ENCODE measurements at regions not wholly inside any gene's neighbourhood (a gene's known extent, or its start where the extent isn't known, plus 50 kb on each side); places are given as distances from the start of the nearest gene placed in this dataset.

GRCh38 chr12:4108803-4109345 lies 164.7 kb upstream of the CCND2 start:
- no peaks in the 10 kb centered on the region for H3K36me3 ChIP-seq
- no peaks in the 10 kb centered on the region for H3K9me3 ChIP-seq
- H3K4me3 ChIP-seq, result no peak overlapping the region
- TF ChIP-seq, protein P1, sequence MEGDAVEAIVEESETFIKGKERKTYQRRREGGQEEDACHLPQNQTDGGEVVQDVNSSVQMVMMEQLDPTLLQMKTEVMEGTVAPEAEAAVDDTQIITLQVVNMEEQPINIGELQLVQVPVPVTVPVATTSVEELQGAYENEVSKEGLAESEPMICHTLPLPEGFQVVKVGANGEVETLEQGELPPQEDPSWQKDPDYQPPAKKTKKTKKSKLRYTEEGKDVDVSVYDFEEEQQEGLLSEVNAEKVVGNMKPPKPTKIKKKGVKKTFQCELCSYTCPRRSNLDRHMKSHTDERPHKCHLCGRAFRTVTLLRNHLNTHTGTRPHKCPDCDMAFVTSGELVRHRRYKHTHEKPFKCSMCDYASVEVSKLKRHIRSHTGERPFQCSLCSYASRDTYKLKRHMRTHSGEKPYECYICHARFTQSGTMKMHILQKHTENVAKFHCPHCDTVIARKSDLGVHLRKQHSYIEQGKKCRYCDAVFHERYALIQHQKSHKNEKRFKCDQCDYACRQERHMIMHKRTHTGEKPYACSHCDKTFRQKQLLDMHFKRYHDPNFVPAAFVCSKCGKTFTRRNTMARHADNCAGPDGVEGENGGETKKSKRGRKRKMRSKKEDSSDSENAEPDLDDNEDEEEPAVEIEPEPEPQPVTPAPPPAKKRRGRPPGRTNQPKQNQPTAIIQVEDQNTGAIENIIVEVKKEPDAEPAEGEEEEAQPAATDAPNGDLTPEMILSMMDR (IDR thresholded peaks at IDR 0.05), result no peak
- no peak for TF ChIP-seq POLR2A (IDR thresholded peaks at IDR 0.05)
- no peak for DNase-seq
- no peaks in the 10 kb centered on the region for H3K27me3 ChIP-seq
- intact Hi-C loops (cut with DNase I; ENCODE audit: low total_unique reads), result no loop called here
- no peak overlapping the region for H3K27ac ChIP-seq
- H3K4me1 ChIP-seq, result no peaks in the 10 kb centered on the region

DNA sequence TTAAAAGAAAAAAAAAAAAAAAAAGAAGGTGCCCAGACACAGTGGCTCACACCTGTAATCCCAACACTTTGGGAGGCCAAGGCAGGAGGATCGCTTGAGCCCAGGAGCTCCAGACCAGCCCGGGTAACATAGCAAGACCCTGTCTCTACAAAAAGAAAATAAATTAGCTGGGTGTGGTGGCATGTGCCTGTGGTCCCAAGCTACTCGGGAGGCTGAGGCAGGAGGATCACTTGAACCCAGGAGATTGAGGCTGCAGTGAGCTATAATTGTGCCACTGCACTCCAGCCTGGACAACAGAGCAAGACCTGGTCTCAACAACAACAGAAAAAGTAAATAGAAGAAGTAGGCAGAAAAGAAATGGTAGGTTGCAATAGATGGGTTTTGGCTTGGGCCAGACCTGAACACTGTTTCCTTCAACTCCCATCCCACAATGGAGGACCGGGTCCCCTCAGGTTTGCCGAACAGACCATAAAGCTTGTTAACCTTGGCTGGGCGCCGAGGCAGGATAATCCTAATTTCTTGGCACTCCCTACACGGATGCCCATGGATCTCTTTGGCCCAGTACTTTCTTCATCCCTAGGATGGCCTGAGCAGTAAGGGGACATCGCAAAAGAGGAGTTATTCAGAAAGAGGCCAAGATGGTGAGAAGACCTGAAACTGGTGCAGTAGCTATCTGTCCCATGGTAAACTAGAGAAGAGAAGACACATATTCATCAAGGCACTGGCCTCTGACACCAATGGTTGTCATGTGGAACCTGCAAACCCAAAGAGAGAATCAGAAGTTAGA lies 165.5 kb upstream of the CCND2 start:
- no peak overlapping the region for H3K4me3 ChIP-seq
- no peaks in the 10 kb centered on the region for H3K27me3 ChIP-seq
- no peaks in the 10 kb centered on the region for H3K4me1 ChIP-seq
- no peaks in the 10 kb centered on the region for H3K9me3 ChIP-seq
- TF ChIP-seq, protein P1 (IDR thresholded peaks at IDR 0.05), result no peak
- no peak for TF ChIP-seq POLR2A (IDR thresholded peaks at IDR 0.05)
- H3K27ac ChIP-seq, result no peak overlapping the region
- H3K36me3 ChIP-seq, result no peaks in the 10 kb centered on the region
- no peak for DNase-seq
- intact Hi-C loops (cut with DNase I; ENCODE audit: low total_unique reads), result no loop called here

DNA sequence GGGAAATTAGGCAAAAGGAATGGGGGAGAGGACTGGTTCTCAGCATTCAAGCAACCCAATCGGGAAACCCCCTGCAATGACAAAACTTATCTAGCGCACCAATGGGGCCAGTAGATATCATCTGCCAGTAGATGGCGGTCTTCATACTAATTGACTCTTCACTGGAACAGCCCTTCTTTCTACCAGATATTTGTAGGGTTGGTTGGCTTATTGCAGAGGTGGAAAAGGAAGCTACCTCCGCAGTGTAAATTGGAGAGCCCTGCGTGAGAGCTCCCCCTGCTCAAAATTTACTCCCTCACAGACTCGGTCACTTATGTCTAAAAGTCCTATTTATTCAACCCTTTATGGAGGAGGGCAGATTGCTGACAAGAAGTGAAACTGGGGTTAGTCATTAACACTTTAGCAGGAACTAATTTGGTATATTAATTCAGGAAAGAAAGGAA lies 166.1 kb upstream of the CCND2 start:
- peak; percentile 26 for DNase-seq
- no peak overlapping the region for H3K27ac ChIP-seq
- H3K36me3 ChIP-seq, result no peaks in the 10 kb centered on the region
- H3K9me3 ChIP-seq, result no peaks in the 10 kb centered on the region
- no peaks in the 10 kb centered on the region for H3K4me1 ChIP-seq
- no peak for TF ChIP-seq POLR2A (IDR thresholded peaks at IDR 0.05)
- TF ChIP-seq, protein P1 (IDR thresholded peaks at IDR 0.05), result peak; percentile 38 to 65 (median 50)
- H3K4me3 ChIP-seq, result no peak overlapping the region
- intact Hi-C loops (cut with DNase I; ENCODE audit: low total_unique reads), result no loop called here
- no peaks in the 10 kb centered on the region for H3K27me3 ChIP-seq

- intact Hi-C loops (cut with DNase I; ENCODE audit: low total_unique reads), result no loop called here
- Histone ChIP-seq H3K36me3 (no peaks in the 10 kb centered on the region), H3K27me3 (no peaks in the 10 kb centered on the region), H3K27ac (no peak overlapping the region), H3K9me3 (no peaks in the 10 kb centered on the region), H3K4me1 (no peaks in the 10 kb centered on the region), H3K4me3 (no peak overlapping the region)
- no peak for DNase-seq
- TF ChIP-seq POLR2A (IDR thresholded peaks at IDR 0.05), result no peak
- TF ChIP-seq, protein P1 (IDR thresholded peaks at IDR 0.05), result no peak
These were observed 166.9 kb upstream of the CCND2 start for GRCh38 chr12:4106621-4107020.

GRCh38 chr12:4104722-4105244 lies 168.8 kb upstream of the CCND2 start:
- Histone ChIP-seq H3K27ac (no peak overlapping the region), H3K4me3 (no peak overlapping the region), H3K9me3 (no peaks in the 10 kb centered on the region), H3K27me3 (no peaks in the 10 kb centered on the region), H3K36me3 (no peaks in the 10 kb centered on the region), H3K4me1 (no peaks in the 10 kb centered on the region)
- no peak for DNase-seq
- TF ChIP-seq POLR2A (IDR thresholded peaks at IDR 0.05), result no peak
- TF ChIP-seq, protein P1 (IDR thresholded peaks at IDR 0.05), result no peak
- intact Hi-C loops (cut with DNase I; ENCODE audit: low total_unique reads), result no loop called here

Measured in uterus (tissue), 3 donors.